GM12878 (cell line): ENCODE measurements at regions not wholly inside any gene's neighbourhood (a gene's known extent, or its start where the extent isn't known, plus 50 kb on each side); places are given as distances from the start of the nearest gene placed in this dataset.

Source experiments
- ATAC-seq: fragments of 200-7000 bp; cut with Tn5 transposase; 3 replicates; pipeline ENCODE4 v1.9.1; 2020; ENCODE audit warnings: mild to moderate bottlenecking, moderate library complexity
- BruUV-seq: library from RNA; stranded (reverse); fragments of 400-500 nt; replicated peaks from 2 replicates; lab custom pipeline; 2021; lab: Mats Ljungman, UMichigan
- CTCF ChIA-PET: fragments of 300-600 bp; sonication (Branson Sonifier 250); formaldehyde crosslinking; extraction: SDS; loops from one replicate; lab custom pipeline; 2021; ENCODE audit warnings: inconsistent platforms; lab: Yijun Ruan, JAX
- POLR2A ChIA-PET: fragments of 350-600 bp; formaldehyde crosslinking; extraction: SDS; loops from one replicate; lab custom pipeline; 2021; ENCODE audit warnings: inconsistent platforms; lab: Charles Lee
- RAD21 ChIA-PET: fragments of 300-600 bp; sonication (Branson Sonifier 250); formaldehyde crosslinking; loops from one replicate; lab custom pipeline; 2023; ENCODE audit warnings: antibody characterized with exemption; ENCODE audit not compliant: unreplicated experiment; lab: Charles Lee
- SMC1A ChIA-PET: fragments of 300-600 bp; sonication (Branson Sonifier 250); formaldehyde crosslinking; loops from one replicate; lab custom pipeline; 2023; ENCODE audit not compliant: unreplicated experiment, uncharacterized antibody; lab: Charles Lee
- DNase-seq: peaks from one replicate; pipeline ENCODE4 v3.0.0-alpha.2; 2011; ENCODE audit warnings: low read depth, low spot score
- FAIRE-seq: peaks from 3 replicates; lab custom pipeline; 2011; peaks lifted over from hg19 to GRCh38; lab: Jason Lieb, UNC
- H2AFZ ChIP-seq: 2 replicates; pipeline ENCODE4 v1.6.0; 2011; ENCODE audit warnings: low read depth, low read length, control low read depth; ENCODE audit not compliant: control insufficient read depth
- H3K27ac ChIP-seq: 2 replicates; pipeline ENCODE4 v1.5.1; 2011; ENCODE audit warnings: control low read depth; ENCODE audit not compliant: control insufficient read depth, insufficient read depth
- H3K27me3 ChIP-seq, 2 experiments: replicated peaks in 1 of 2; 2 replicates each; pipeline versions ENCODE4 v1.6.0 to v1.6.1; 2011; ENCODE audit warnings: low read length in 1 of 2; ENCODE audit not compliant: control insufficient read depth in 2 of 2, insufficient read depth in 2 of 2
- H3K36me3 ChIP-seq, 2 experiments: 2 replicates each; pipeline ENCODE4 v1.5.1; 2011; ENCODE audit warnings: low read length in 1 of 2; ENCODE audit not compliant: control insufficient read depth in 2 of 2, insufficient read depth in 2 of 2
- H3K4me1 ChIP-seq: 2 replicates; pipeline ENCODE4 v1.6.1; 2011; ENCODE audit warnings: mild to moderate bottlenecking, low read length, moderate library complexity, mixed read lengths; ENCODE audit not compliant: control insufficient read depth, insufficient read depth
- H3K4me2 ChIP-seq: 2 replicates; pipeline ENCODE4 v1.6.0; 2011; ENCODE audit warnings: control low read depth; ENCODE audit not compliant: control insufficient read depth, insufficient read depth
- H3K4me3 ChIP-seq: fragments of 200-600 bp; sonication (generic); 2 replicates; pipeline ENCODE4 v1.5.1; 2016
- H3K79me2 ChIP-seq: 2 replicates; pipeline ENCODE4 v1.6.0; 2011; ENCODE audit warnings: low read length; ENCODE audit not compliant: control insufficient read depth, insufficient read depth
- H3K9ac ChIP-seq: 2 replicates; pipeline ENCODE4 v1.8.0; 2011; ENCODE audit warnings: low read length, control low read depth, mixed read lengths; ENCODE audit not compliant: control insufficient read depth, insufficient read depth
- H3K9me3 ChIP-seq: replicated peaks from 3 replicates; pipeline ENCODE4 v1.5.1; 2011; ENCODE audit warnings: mild to moderate bottlenecking, low read length; ENCODE audit not compliant: control insufficient read depth, insufficient read depth
- H4K20me1 ChIP-seq: 2 replicates; pipeline ENCODE4 v1.6.0; 2011; ENCODE audit not compliant: control insufficient read depth, insufficient read depth
- BMI1 ChIP-seq: fragments of 450-650 bp; IDR thresholded peaks from 2 replicates; pipeline ENCODE4 v1.6.1; 2016; ENCODE audit warnings: mild to moderate bottlenecking, moderate library complexity, borderline replicate concordance
- CBFB ChIP-seq: IDR thresholded peaks from 2 replicates; pipeline ENCODE4 v1.6.1; 2016; ENCODE audit warnings: antibody characterized with exemption, low read depth
- CHD4 ChIP-seq: fragments of 200-600 bp; sonication (generic); IDR thresholded peaks from 2 replicates; pipeline ENCODE4 v1.6.1; 2016; ENCODE audit warnings: mild to moderate bottlenecking
- ETV6 ChIP-seq, 2 experiments: fragments of 450-650 bp in 1 of 2; IDR thresholded peaks in 1 of 2; conservative IDR thresholded peaks in 1 of 2; 2 replicates each; pipeline ENCODE4 v1.6.1; 2014; ENCODE audit warnings: antibody characterized with exemption in 1 of 2, borderline replicate concordance in 1 of 2, low read depth in 1 of 2, mild to moderate bottlenecking in 1 of 2, moderate library complexity in 1 of 2
- FOS ChIP-seq: IDR thresholded peaks from 3 replicates; pipeline ENCODE4 v1.6.1; 2011; ENCODE audit warnings: borderline replicate concordance; ENCODE audit not compliant: insufficient read length; ENCODE audit errors: extremely low read depth
- GABPA ChIP-seq: IDR thresholded peaks from 2 replicates; pipeline ENCODE4 v1.6.1; 2014; ENCODE audit warnings: antibody characterized with exemption, low read depth, mild to moderate bottlenecking, inconsistent platforms
- MYB ChIP-seq: fragments of 150-350 bp; IDR thresholded peaks from 2 replicates; pipeline ENCODE4 v1.6.1; 2014; ENCODE audit warnings: mild to moderate bottlenecking, low read depth, low read length, borderline replicate concordance
- MYC ChIP-seq: IDR thresholded peaks from 2 replicates; pipeline ENCODE4 v1.6.1; 2011; ENCODE audit warnings: mild to moderate bottlenecking, low read length, moderate library complexity, inconsistent platforms; ENCODE audit not compliant: insufficient read depth, insufficient replicate concordance, insufficient read length, severe bottlenecking
- NFIC ChIP-seq: IDR thresholded peaks from 2 replicates; pipeline ENCODE4 v1.6.1; 2012; ENCODE audit warnings: low read depth, mild to moderate bottlenecking, inconsistent platforms, low read length, moderate library complexity
- PAX5 ChIP-seq: IDR thresholded peaks from 2 replicates; pipeline ENCODE4 v1.6.1; 2011; ENCODE audit warnings: low read depth, low read length, borderline replicate concordance
- TAF1 ChIP-seq: IDR thresholded peaks from 2 replicates; pipeline ENCODE4 v1.6.1; 2011; ENCODE audit warnings: mild to moderate bottlenecking, low read depth, low read length, borderline replicate concordance
- ZNF207 ChIP-seq: fragments of 450-650 bp; IDR thresholded peaks from 2 replicates; pipeline ENCODE4 v1.6.1; 2014; ENCODE audit warnings: antibody characterized with exemption, mild to moderate bottlenecking, borderline replicate concordance
- WGBS: methylation state at CpG from one replicate; pipeline ENCODE4 v1.1.6; 2016; ENCODE audit warnings: low lambda C conversion rate; ENCODE audit not compliant: insufficient replicate concordance, insufficient coverage; ENCODE audit errors: missing lambda C conversion rate; 5-methylcytosine and 5-hydroxymethylcytosine counted together
- in situ Hi-C: fragments of 300-500 bp; cut with MboI; formaldehyde crosslinking; loops from 9 replicates; pipeline ENCODE4 v1.14.3; 2018; ENCODE audit warnings: mixed read lengths
- intact Hi-C: fragments of 100-400 bp; cut with micrococcal nuclease; formaldehyde crosslinking; loops from one replicate; pipeline ENCODE4 v1.14.2; 2022; ENCODE audit not compliant: unreplicated experiment
- TF ChIP-seq, protein P1 (sequence below): fragments of 450-650 bp; formaldehyde crosslinking; IDR thresholded peaks from 2 replicates; pipeline ENCODE4 v1.4.0; 2020; ENCODE audit warnings: mild to moderate bottlenecking, moderate library complexity
- TF ChIP-seq, protein P2 (sequence below): fragments of 150-350 bp; IDR thresholded peaks from 2 replicates; pipeline ENCODE4 v1.6.1; 2014; ENCODE audit warnings: mild to moderate bottlenecking, low read depth, low read length
- TF ChIP-seq, protein P3 (sequence below): IDR thresholded peaks from 2 replicates; pipeline ENCODE4 v1.6.1; 2011; ENCODE audit warnings: low read depth, mild to moderate bottlenecking, low read length, moderate library complexity, borderline replicate concordance; ENCODE audit errors: extremely low read depth

DNA sequence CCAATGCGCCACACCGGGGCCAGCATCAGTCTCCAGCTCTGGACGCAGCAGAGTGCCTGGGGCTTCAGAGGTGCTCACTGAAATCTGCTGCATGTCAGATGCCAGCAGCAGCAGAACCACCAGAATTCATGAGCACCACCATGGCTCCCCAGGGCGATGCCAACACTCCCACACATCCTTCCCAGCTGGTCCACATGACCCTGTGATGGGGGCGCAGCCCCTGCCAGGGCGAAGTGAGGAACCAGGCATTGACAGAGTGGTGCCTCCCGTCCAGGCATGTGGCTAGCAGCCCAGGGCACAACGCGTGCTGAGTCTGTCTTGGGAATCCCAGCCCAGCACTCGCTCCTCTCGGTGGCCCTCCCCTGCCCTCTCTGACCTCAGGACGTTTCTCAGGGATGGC lies 80.4 kb downstream of the DHCR7 start:
- no peak overlapping the region for H3K4me3 ChIP-seq
- no peak overlapping the region for H3K9ac ChIP-seq
- no peaks in the 10 kb centered on the region for H3K36me3 ChIP-seq
- ChIA-PET SMC1A (no interaction called here), RAD21 (no interaction called here), CTCF (no interaction called here), POLR2A (no interaction called here)
- intact Hi-C loops (no loop called here), in situ Hi-C loops (no loop called here)
- no peak overlapping the region for H3K27ac ChIP-seq
- peaks cover 12% of the 10 kb centered on the region for H3K4me1 ChIP-seq
- no TSS peak for BruUV-seq
- H4K20me1 ChIP-seq = no peaks in the 10 kb centered on the region
- no peak overlapping the region for H3K4me2 ChIP-seq
- H3K9me3 ChIP-seq = no peaks in the 10 kb centered on the region; the same call in 2 of the 3 replicates
- FAIRE-seq (no peak), ATAC-seq (no peak), DNase-seq (no peak)
- H3K79me2 ChIP-seq = no peaks in the 10 kb centered on the region
- TF ChIP-seq CHD4 = no peak
- TF ChIP-seq TAF1 = no peak
- TF ChIP-seq, protein P1, sequence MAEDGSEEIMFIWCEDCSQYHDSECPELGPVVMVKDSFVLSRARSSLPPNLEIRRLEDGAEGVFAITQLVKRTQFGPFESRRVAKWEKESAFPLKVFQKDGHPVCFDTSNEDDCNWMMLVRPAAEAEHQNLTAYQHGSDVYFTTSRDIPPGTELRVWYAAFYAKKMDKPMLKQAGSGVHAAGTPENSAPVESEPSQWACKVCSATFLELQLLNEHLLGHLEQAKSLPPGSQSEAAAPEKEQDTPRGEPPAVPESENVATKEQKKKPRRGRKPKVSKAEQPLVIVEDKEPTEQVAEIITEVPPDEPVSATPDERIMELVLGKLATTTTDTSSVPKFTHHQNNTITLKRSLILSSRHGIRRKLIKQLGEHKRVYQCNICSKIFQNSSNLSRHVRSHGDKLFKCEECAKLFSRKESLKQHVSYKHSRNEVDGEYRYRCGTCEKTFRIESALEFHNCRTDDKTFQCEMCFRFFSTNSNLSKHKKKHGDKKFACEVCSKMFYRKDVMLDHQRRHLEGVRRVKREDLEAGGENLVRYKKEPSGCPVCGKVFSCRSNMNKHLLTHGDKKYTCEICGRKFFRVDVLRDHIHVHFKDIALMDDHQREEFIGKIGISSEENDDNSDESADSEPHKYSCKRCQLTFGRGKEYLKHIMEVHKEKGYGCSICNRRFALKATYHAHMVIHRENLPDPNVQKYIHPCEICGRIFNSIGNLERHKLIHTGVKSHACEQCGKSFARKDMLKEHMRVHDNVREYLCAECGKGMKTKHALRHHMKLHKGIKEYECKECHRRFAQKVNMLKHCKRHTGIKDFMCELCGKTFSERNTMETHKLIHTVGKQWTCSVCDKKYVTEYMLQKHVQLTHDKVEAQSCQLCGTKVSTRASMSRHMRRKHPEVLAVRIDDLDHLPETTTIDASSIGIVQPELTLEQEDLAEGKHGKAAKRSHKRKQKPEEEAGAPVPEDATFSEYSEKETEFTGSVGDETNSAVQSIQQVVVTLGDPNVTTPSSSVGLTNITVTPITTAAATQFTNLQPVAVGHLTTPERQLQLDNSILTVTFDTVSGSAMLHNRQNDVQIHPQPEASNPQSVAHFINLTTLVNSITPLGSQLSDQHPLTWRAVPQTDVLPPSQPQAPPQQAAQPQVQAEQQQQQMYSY (CRISPR knock-in tag) = no peak
- TF ChIP-seq CBFB = no peak
- TF ChIP-seq MYB = no peak
- TF ChIP-seq, protein P2, sequence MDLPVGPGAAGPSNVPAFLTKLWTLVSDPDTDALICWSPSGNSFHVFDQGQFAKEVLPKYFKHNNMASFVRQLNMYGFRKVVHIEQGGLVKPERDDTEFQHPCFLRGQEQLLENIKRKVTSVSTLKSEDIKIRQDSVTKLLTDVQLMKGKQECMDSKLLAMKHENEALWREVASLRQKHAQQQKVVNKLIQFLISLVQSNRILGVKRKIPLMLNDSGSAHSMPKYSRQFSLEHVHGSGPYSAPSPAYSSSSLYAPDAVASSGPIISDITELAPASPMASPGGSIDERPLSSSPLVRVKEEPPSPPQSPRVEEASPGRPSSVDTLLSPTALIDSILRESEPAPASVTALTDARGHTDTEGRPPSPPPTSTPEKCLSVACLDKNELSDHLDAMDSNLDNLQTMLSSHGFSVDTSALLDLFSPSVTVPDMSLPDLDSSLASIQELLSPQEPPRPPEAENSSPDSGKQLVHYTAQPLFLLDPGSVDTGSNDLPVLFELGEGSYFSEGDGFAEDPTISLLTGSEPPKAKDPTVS = no peak
- no peak for TF ChIP-seq GABPA
- no peak for TF ChIP-seq BMI1
- TF ChIP-seq MYC = no peak
- TF ChIP-seq ZNF207 = no peak
- TF ChIP-seq PAX5 = no peak
- TF ChIP-seq NFIC = no peak
- TF ChIP-seq, protein P3, sequence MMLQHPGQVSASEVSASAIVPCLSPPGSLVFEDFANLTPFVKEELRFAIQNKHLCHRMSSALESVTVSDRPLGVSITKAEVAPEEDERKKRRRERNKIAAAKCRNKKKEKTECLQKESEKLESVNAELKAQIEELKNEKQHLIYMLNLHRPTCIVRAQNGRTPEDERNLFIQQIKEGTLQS = no peak
- TF ChIP-seq FOS = no peak
- TF ChIP-seq ETV6 (conservative IDR thresholded peaks at IDR 0.05 in 1 of 2, IDR thresholded peaks at IDR 0.05 in 1 of 2; ENCODE audit: borderline replicate concordance in 1 of 2, low read depth in 1 of 2) = no peak
- no peaks in the 10 kb centered on the region for H3K27me3 ChIP-seq
- 59% methylated on average over 12 of the region's 12 CpGs for WGBS
- H2AFZ ChIP-seq = no peak overlapping the region
